ENCODE measurements at regions not wholly inside any gene's neighbourhood (a gene's known extent, or its start where the extent isn't known, plus 50 kb on each side); places are given as distances from the start of the nearest gene placed in this dataset.
"Not testable (repeated sequence)": the region's sequence is repeated elsewhere in the genome, so short reads cannot be mapped to it uniquely, and the experiment has no call there.

DNA sequence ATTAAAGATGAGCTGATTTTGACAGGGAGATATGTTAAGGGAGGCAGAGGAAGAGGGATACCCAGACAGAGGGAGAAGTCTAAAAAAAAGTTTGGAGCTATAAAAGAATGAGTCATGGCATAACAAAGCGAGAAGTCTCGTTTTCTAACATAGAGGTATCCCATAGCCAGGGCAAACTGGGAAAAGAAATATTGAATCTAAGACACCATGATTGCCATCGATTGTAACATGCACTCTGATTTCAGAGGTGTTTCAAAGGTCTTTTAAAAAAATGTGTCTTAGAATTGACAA, 110.7 kb downstream of the MDH1 start:
- intact Hi-C loops (cut with DNase I, micrococcal nuclease), result loop anchor here (1.0 to 10.0 kb wide), 2 partner anchors 143 to 625 kb away; no protein-coding TSS in a partner anchor
- H3K4me3 ChIP-seq (ENCODE audit: low read length), result no peak overlapping the region
- H3K27me3 ChIP-seq (ENCODE audit: control insufficient read depth in 1 of 2, insufficient read depth in 2 of 2, low read length in 2 of 2), result no peaks in the 10 kb centered on the region
- DNase-seq (no peak), ATAC-seq (ENCODE audit: poor library complexity) (no peak)
- H3K4me1 ChIP-seq (ENCODE audit: insufficient read depth, low read length), result no peaks in the 10 kb centered on the region
- no peak overlapping the region for H3K27ac ChIP-seq (ENCODE audit: low read depth in 1 of 2, low read length in 2 of 2)
- H3K36me3 Mint-ChIP-seq (ENCODE audit: low read depth), result no peaks in the 10 kb centered on the region
- H3K27me3 Mint-ChIP-seq, result no peaks in the 10 kb centered on the region
- TF ChIP-seq, protein P1, sequence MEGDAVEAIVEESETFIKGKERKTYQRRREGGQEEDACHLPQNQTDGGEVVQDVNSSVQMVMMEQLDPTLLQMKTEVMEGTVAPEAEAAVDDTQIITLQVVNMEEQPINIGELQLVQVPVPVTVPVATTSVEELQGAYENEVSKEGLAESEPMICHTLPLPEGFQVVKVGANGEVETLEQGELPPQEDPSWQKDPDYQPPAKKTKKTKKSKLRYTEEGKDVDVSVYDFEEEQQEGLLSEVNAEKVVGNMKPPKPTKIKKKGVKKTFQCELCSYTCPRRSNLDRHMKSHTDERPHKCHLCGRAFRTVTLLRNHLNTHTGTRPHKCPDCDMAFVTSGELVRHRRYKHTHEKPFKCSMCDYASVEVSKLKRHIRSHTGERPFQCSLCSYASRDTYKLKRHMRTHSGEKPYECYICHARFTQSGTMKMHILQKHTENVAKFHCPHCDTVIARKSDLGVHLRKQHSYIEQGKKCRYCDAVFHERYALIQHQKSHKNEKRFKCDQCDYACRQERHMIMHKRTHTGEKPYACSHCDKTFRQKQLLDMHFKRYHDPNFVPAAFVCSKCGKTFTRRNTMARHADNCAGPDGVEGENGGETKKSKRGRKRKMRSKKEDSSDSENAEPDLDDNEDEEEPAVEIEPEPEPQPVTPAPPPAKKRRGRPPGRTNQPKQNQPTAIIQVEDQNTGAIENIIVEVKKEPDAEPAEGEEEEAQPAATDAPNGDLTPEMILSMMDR (IDR thresholded peaks at IDR 0.05), result no peak
- POLR2A ChIA-PET, result interaction anchor here (0.6 kb wide), 1 partner anchor 116 kb away, joined by 5 read pairs; no protein-coding TSS in a partner anchor
- no peaks in the 10 kb centered on the region for H3K9me3 ChIP-seq (ENCODE audit: control insufficient read depth in 1 of 2, insufficient read depth in 1 of 2, low read length in 2 of 2)
- no peaks in the 10 kb centered on the region for H3K36me3 ChIP-seq (ENCODE audit: insufficient read depth, low read length)
- H3K9me3 Mint-ChIP-seq, result no peaks in the 10 kb centered on the region
- no peaks in the 10 kb centered on the region for H3K4me1 Mint-ChIP-seq (ENCODE audit: low read depth)
- H3K4me3 Mint-ChIP-seq, result no peak overlapping the region
- CTCF ChIA-PET, result interaction anchor here (1.5 to 1.7 kb wide), 2 partner anchors 162 to 190 kb away, joined by 4 to 8 read pairs; no protein-coding TSS in a partner anchor
- H3K27ac Mint-ChIP-seq, result no peak overlapping the region

DNA sequence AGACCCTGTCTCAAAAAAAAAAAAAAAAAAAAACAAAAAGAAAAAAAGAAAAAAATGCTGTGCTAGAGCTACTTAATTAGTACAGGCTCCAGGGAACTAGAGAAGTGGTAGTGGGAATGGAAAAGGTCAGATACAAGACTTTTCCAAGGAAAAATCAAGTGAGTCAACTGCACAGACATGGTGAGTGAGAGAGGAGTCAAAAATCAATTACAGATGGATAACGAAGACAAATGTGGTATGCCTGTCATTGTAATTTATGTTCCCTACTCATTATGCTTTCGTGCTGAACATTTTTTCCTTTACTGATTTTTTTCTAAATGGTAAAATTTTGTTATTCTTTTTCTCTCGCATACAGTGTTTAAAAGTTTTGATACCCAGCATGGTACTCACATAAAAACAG, 111.5 kb downstream of the MDH1 start:
- DNase-seq (no peak), ATAC-seq (ENCODE audit: poor library complexity) (no peak)

DNA sequence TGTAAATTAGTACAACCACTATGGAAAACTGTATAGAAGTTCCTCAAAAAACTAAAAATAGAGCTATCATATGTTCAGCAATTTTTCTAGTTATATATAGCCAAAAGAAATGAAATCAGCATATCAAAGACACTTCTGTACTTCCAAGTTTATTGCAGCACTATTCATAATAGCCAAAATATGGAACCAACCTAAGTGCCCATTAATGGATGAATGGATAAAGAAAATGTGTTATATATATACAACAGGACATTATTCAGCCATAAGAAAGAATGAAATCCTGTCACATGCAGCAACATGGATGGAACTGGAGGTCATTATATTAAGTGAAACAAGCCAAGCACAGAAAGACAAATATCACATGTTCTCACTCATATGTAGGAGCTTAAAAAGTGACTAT, 112.6 kb downstream of the MDH1 start:
- no peaks in the 10 kb centered on the region for H3K4me1 ChIP-seq (ENCODE audit: insufficient read depth, low read length)
- no peaks in the 10 kb centered on the region for H3K27me3 Mint-ChIP-seq
- TF ChIP-seq, protein P1 (IDR thresholded peaks at IDR 0.05), result no peak
- no peaks in the 10 kb centered on the region for H3K27me3 ChIP-seq (ENCODE audit: control insufficient read depth in 1 of 2, insufficient read depth in 2 of 2, low read length in 2 of 2)
- H3K27ac Mint-ChIP-seq, result no peak overlapping the region
- no peak overlapping the region for H3K4me3 ChIP-seq (ENCODE audit: low read length)
- intact Hi-C loops (cut with DNase I, micrococcal nuclease), result no loop called here
- ChIA-PET POLR2A (no interaction called here), CTCF (no interaction called here)
- DNase-seq (no peak), ATAC-seq (ENCODE audit: poor library complexity) (no peak)
- H3K4me1 Mint-ChIP-seq (ENCODE audit: low read depth), result no peaks in the 10 kb centered on the region
- H3K36me3 Mint-ChIP-seq (ENCODE audit: low read depth), result no peaks in the 10 kb centered on the region
- no peak overlapping the region for H3K27ac ChIP-seq (ENCODE audit: low read depth in 1 of 2, low read length in 2 of 2)
- no peaks in the 10 kb centered on the region for H3K9me3 Mint-ChIP-seq
- H3K4me3 Mint-ChIP-seq, result no peak overlapping the region
- H3K9me3 ChIP-seq (ENCODE audit: control insufficient read depth in 1 of 2, insufficient read depth in 1 of 2, low read length in 2 of 2), result no peaks in the 10 kb centered on the region
- no peaks in the 10 kb centered on the region for H3K36me3 ChIP-seq (ENCODE audit: insufficient read depth, low read length)

More for the DNA sequence above, 111.5 kb downstream of the MDH1 start:
- no peaks in the 10 kb centered on the region for H3K36me3 Mint-ChIP-seq (ENCODE audit: low read depth)
- H3K4me1 Mint-ChIP-seq (ENCODE audit: low read depth), result no peaks in the 10 kb centered on the region
- no peak overlapping the region for H3K4me3 ChIP-seq (ENCODE audit: low read length)
- no peaks in the 10 kb centered on the region for H3K27me3 ChIP-seq (ENCODE audit: control insufficient read depth in 1 of 2, insufficient read depth in 2 of 2, low read length in 2 of 2)
- H3K9me3 ChIP-seq (ENCODE audit: control insufficient read depth in 1 of 2, insufficient read depth in 1 of 2, low read length in 2 of 2), result no peaks in the 10 kb centered on the region
- no peak overlapping the region for H3K27ac Mint-ChIP-seq
- H3K27ac ChIP-seq (ENCODE audit: low read depth in 1 of 2, low read length in 2 of 2), result no peak overlapping the region
- TF ChIP-seq, protein P1 (IDR thresholded peaks at IDR 0.05), result no peak
- no peaks in the 10 kb centered on the region for H3K36me3 ChIP-seq (ENCODE audit: insufficient read depth, low read length)
- H3K4me3 Mint-ChIP-seq, result no peak overlapping the region
- ChIA-PET CTCF (interaction anchor here (0.7 to 1.7 kb wide), 2 partner anchors 161 to 1031 kb away, joined by 3 to 8 read pairs; no protein-coding TSS in a partner anchor), POLR2A (no interaction called here)
- no peaks in the 10 kb centered on the region for H3K4me1 ChIP-seq (ENCODE audit: insufficient read depth, low read length)
- no peaks in the 10 kb centered on the region for H3K9me3 Mint-ChIP-seq
- no peaks in the 10 kb centered on the region for H3K27me3 Mint-ChIP-seq
- intact Hi-C loops (cut with DNase I, micrococcal nuclease), result no loop called here

DNA sequence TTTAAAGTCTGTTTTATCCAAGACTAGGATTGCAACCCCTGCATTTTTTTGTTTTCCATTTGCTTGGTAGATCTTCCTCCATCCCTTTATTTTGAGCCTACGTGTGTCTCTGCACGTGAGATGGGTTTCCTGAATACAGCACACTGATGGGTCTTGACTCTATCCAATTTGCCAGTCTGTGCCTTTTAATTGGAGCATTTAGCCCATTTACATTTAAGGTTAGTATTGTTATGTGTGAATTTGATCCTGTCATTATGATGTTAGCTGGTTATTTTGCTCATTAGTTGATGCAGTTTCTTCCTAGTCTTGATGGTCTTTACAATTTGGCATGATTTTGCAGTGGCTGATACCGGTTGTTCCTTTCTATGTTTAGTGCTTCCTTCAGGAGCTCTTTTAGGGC, 117.3 kb downstream of the MDH1 start:
- POLR2A ChIA-PET; H3K4me1 Mint-ChIP-seq (ENCODE audit: low read depth); H3K27me3 Mint-ChIP-seq: not testable (repeated sequence)

More for the DNA sequence above, 117.3 kb downstream of the MDH1 start:
- H3K4me3 Mint-ChIP-seq; H3K27me3 ChIP-seq (ENCODE audit: control insufficient read depth in 1 of 2, insufficient read depth in 2 of 2, low read length in 2 of 2); H3K4me1 ChIP-seq (ENCODE audit: insufficient read depth, low read length); H3K27ac ChIP-seq (ENCODE audit: low read depth in 1 of 2, low read length in 2 of 2); H3K27ac Mint-ChIP-seq; H3K36me3 ChIP-seq (ENCODE audit: insufficient read depth, low read length); H3K9me3 ChIP-seq (ENCODE audit: control insufficient read depth in 1 of 2, insufficient read depth in 1 of 2, low read length in 2 of 2); CTCF ChIA-PET; DNase-seq; H3K9me3 Mint-ChIP-seq; intact Hi-C loops (cut with DNase I, micrococcal nuclease); H3K4me3 ChIP-seq (ENCODE audit: low read length); ATAC-seq (ENCODE audit: poor library complexity); H3K36me3 Mint-ChIP-seq (ENCODE audit: low read depth): not testable (repeated sequence)
